Germinal center (tissue), 1 donor: ENCODE measurements at regions not wholly inside any gene's neighbourhood (a gene's known extent, or its start where the extent isn't known, plus 50 kb on each side); places are given as distances from the start of the nearest gene placed in this dataset.

ENCODE experiments used
- DNase-seq: peaks from one replicate; pipeline ENCODE4 v3.0.0; 2012; ENCODE audit warnings: mixed read lengths, low spot score

- no peak for DNase-seq
These were observed 400.9 kb downstream of the PRDM2 start for GRCh38 chr1:14100919-14101318.

DNA sequence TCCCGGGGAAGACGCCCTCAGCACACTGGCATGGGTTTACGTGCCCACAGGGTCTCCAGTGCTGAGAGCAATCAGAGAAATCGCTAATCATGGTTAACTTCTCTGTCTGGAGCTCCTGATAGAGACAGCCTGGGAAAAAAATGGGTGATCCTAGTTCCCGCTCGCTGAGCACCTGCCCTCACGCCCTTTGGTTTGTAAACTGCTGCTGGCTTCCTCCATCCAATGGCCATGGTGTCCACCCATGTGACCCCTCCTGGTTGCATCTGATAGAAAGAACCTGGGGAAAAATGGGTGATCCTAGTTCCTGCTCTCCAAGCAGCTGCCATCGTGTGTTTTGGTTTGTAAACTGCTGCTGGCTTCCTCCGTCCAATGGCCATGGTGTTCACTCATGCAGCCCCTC is 402.2 kb downstream of the PRDM2 start:
- no peak for DNase-seq

- DNase-seq: no peak
These were observed 404.0 kb downstream of the PRDM2 start for GRCh38 chr1:14103878-14104430.

DNA sequence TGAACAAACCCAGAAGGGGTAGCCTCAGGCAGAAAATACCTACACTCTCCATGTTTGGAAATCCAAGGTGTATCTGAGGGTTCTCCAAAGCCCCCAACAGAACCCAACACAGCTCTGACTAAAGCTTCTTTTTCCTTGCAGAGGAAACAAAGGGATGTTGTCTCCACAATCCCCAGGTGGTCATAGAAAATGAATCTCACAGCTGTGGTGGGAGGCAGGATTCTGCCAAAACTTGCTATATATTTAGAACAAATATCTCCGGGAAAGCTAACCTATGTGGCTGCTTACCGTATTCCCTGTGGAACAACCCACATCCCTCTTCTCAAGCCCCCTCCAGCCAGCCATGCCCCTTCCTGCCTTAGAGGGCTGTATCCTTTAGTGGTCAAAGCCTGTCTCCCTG is 406.1 kb downstream of the PRDM2 start:
- DNase-seq: no peak

DNA sequence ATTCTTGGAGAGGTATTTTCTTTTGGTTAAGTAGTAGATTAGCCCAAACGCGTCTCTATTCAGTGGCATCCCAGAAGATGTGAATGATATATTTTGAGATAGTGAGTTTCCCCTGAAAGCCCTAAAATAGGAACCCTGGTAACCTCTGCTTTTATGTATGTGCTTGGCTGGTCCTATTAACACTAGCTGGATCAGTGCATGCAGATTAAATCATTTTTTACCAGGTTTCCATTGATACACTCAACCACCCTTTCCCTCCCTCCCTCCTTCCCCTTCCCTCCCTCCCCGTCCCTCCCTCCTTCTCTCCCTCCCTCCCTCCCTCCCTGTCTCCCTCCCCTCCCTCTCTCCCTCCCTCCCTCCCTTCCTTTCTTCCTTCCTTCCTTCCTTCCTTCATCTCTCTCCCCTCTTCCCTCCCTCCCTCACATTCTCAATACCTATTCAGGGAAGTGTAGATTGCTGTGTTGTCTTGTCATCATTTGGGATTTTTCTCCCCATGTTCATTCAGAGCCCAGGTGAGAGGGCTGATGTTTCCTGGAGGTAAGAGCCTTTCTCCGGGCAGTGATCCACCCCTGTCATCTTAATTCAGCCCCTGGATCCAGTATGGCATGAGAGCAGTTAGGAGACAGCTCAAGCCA is 406.8 kb downstream of the PRDM2 start:
- no peak for DNase-seq

- no peak for DNase-seq
These were observed 408.6 kb downstream of the PRDM2 start for GRCh38 chr1:14108356-14109275.

- no peak for DNase-seq
These were observed 409.3 kb downstream of the PRDM2 start for GRCh38 chr1:14109276-14109635.

GRCh38 chr1:14110040-14110439 is 410.1 kb downstream of the PRDM2 start:
- DNase-seq: no peak

- no peak for DNase-seq
These were observed 411.1 kb downstream of the PRDM2 start for GRCh38 chr1:14111121-14111520.

- DNase-seq: no peak
These were observed 412.6 kb downstream of the PRDM2 start for GRCh38 chr1:14112613-14113012.

DNA sequence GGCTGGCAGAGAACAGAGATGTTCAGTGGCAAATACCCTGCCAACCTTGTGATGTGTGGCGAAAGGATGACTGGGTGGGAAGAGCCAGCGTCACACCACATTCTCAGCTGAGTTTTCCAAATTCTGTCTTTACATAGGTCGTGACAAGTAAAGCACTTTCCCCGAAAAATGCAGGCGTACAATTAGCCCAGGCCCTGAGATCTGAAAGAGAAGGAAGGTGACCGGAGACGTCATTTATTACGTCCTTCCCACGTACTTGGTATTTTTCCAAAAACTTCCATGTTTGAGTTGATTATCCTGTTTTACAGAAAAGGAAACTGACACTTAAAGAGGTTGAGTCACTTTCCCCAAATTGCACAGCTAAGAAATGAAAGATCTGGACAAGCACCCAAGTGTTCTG is 413.3 kb downstream of the PRDM2 start:
- DNase-seq: no peak

- peak; percentile 10 for DNase-seq
These were observed 414.0 kb downstream of the PRDM2 start for GRCh38 chr1:14113841-14114567.

DNA sequence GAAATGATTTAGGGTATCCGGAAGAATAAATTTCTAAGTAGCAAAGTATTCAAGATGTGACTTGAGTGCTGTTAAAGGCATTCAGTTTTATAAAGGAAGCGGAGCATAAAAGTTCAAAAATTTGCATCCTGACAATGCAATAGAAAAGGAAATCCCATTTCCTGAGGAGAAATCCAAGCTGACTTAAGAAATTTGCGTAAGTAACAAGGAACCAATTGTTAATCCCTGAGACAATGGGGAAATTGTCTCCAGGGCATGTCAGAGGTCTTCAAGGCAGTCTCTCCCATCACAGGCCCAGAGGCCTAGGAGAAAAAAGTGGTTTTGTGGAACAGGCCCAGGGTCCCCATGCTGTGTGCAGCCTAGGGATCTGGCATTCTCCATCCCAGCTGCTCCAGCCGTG is 416.0 kb downstream of the PRDM2 start:
- no peak for DNase-seq

- DNase-seq: no peak
These were observed 417.7 kb downstream of the PRDM2 start for GRCh38 chr1:14117700-14118099.

DNA sequence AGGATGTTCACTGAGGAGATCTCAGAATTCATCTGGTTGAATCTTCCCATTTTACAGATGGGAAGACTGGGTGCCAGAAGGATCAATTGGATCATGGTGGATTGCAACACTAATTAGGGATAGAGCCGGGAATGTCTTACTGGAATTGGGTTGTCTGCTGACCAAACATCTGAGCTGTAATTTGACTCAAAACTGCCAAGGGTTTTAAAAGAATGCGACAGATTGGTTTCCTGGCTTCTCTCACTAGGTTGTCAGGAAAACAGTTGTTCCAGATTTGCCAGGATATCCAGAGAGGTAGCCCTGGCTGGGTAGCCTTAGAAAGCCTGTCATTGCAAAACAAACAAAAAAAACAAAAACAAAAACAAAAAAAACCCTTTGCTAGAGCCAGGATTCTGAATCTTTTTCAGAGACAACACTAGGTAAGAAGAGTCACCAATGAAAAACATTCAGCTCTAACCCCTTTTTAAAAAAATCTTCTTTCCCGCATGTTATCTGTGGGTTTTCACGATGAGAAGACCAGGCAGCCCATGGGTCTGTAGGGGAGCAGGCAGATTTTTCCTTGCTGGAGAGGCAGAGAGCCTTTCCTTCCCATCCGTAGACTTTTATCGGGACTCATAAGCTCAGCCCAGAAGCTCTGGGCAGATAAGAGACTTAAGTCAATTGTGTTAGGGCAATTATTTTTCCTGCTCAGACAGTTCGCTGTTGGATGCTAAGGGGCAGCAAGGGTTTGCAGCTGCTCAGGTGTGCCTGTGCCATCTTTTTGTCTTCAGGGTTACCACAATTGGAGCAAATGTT is 418.9 kb downstream of the PRDM2 start:
- DNase-seq: no peak

DNA sequence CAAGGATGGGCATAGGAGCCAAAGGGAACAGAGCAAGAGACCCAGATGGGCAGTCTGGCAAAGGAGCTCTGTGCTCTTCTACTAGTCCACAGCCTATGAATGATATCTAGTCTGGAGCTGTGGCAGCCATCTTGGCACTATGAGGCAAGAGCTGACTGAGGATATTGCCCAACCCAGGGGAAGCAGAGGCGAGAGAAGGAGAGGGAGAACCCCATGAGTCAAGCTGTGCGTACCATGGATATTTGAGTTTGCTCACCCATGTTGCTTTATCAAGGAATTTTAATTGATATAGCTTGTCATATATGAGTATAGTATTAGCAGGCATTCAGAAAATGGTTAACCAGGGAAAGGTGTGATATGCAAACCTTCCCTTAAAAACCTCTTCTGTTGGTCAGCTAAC is 420.9 kb downstream of the PRDM2 start:
- DNase-seq: no peak

GRCh38 chr1:14128096-14128495 is 428.1 kb downstream of the PRDM2 start:
- no peak for DNase-seq

DNA sequence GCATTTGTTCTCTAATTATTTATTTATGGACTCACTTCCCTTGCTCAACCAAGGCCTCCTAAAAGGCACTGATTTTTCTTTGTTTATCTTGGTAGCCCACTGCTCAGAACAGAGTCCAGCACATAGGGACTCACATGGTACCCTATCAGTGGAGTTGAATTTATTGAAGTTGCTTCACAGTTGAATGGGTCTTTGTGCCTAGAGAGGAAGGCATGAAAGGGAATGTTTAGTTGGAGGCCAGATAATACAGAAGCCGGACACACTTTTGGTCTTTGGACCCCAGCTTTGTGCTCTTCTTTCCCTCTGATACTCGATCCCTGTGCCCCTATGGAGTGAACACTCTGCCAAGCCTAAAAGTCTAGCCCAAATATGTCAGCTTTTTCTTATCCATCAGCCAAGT is 429.0 kb downstream of the PRDM2 start:
- DNase-seq: no peak

DNA sequence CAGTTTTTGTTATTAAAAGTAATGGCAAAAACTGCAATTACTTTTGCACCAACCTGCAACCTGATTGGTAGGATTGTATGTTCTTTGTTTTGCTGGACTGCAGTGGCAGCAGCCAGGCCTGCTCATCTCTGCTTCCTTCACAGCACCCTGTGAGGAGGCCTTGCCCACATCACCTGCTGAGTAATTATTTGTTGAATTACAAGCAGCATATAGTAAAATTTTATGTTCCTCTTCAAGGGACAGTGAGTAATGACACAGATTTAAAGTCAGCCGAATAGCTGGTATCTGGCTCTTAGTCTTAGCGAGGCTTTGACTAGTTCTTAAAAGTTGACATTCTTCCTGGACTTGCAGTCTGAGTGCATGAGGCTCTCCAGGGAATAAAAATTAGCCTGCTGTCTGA is 435.1 kb downstream of the PRDM2 start:
- DNase-seq: no peak

DNA sequence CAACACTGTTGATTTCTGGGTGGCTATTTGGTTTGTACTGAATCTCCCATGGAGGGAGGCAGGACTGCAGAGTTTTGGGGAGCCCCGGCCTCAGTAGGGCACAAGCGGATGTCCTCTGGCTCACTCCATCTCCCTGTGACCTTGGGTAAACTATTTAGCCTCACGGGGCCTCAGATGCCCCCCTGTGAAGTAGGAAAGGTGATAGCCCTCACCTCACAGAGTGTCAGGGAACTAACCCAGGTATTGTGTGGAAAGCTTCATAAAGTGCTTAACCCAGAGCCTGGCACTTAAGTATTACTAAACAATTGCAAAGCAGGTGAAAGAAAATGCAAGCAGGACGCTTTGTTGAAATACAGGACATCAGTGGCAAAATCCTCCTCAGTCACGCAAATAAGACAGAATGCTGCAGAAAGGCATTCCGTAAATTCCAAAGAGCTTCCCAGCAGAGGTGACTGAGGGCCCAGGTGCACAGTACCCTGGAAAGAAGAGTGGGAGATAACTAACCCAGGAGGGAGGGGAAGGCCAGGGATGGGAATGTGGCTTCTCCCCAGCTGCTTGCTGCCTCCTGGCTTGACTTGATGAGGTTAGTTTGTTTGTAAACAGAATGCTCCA is 436.3 kb downstream of the PRDM2 start:
- no peak for DNase-seq

DNA sequence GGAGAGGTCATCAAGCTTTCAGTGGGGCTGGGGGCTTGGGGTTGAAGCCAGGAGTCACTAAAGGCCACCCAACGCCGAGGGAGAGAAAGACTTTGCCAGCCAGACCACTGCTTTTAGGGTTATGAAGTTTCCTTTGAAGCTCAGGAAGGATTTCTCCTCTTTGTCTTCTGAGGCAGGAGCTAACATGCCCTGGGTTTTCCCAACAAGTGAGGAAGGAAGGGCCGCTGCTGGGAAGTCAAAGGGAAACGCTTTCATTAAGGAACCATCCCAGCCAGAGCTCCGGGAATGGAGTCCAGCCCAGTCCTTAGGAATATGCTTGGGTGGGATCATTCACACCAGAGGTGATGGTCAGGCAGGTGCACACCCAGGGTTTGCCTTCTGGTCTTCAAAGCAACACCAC is 436.9 kb downstream of the PRDM2 start:
- no peak for DNase-seq
